Liver (tissue), 8 donors: ENCODE measurements at regions not wholly inside any gene's neighbourhood (a gene's known extent, or its start where the extent isn't known, plus 50 kb on each side); places are given as distances from the start of the nearest gene placed in this dataset.

Source experiments
- DNase-seq: peaks from one replicate; pipeline ENCODE4 v3.0.0-alpha.2; 2017; ENCODE audit warnings: low spot score
- H3K27ac ChIP-seq, 2 donors: one replicate each; pipeline ENCODE4 v1.7.0; 2013; ENCODE audit warnings: inconsistent platforms in 2 of 2, low read length in 2 of 2, control low read depth in 1 of 2, low read depth in 1 of 2, mild to moderate bottlenecking in 1 of 2
- H3K27me3 ChIP-seq, 4 donors: one replicate each; pipeline versions ENCODE4 v1.6.1 to v1.7.0; 2013; ENCODE audit warnings: low read length in 3 of 4, inconsistent platforms in 1 of 4, mild to moderate bottlenecking in 1 of 4, moderate library complexity in 1 of 4; ENCODE audit not compliant: control insufficient read depth in 4 of 4, insufficient read depth in 4 of 4
- H3K36me3 ChIP-seq, 4 donors: one replicate each; pipeline versions ENCODE4 v1.6.1 to v1.7.0; 2013; ENCODE audit warnings: low read length in 3 of 4, mild to moderate bottlenecking in 3 of 4, low read depth in 1 of 4, moderate library complexity in 1 of 4; ENCODE audit not compliant: control insufficient read depth in 4 of 4, insufficient read depth in 3 of 4
- H3K4me1 ChIP-seq, 4 donors: one replicate each; pipeline versions ENCODE4 v1.6.1 to v1.7.0; 2013; ENCODE audit warnings: low read length in 3 of 4, mild to moderate bottlenecking in 3 of 4, moderate library complexity in 1 of 4; ENCODE audit not compliant: control insufficient read depth in 4 of 4, insufficient read depth in 4 of 4
- H3K4me3 ChIP-seq, 3 donors: one replicate each; pipeline versions ENCODE4 v1.6.1 to v1.7.0; 2013; ENCODE audit warnings: low read length in 3 of 3, control low read depth in 1 of 3, low read depth in 1 of 3, mild to moderate bottlenecking in 1 of 3
- H3K9ac ChIP-seq, 2 donors: one replicate each; pipeline ENCODE4 v1.7.0; 2013; ENCODE audit warnings: low read length in 2 of 2, mild to moderate bottlenecking in 2 of 2, moderate library complexity in 2 of 2, control low read depth in 1 of 2, low read depth in 1 of 2
- H3K9me3 ChIP-seq, 4 donors: one replicate each; pipeline versions ENCODE4 v1.6.1 to v1.7.0; 2013; ENCODE audit warnings: low read length in 3 of 4; ENCODE audit not compliant: control insufficient read depth in 4 of 4
- FOXA2 ChIP-seq: IDR thresholded peaks from 2 replicates; pipeline ENCODE4 v1.6.1; 2016; ENCODE audit warnings: antibody characterized with exemption
- GABPA ChIP-seq, 2 donors: IDR thresholded peaks in 1 of 2; conservative IDR thresholded peaks in 1 of 2; 2 replicates each; pipeline ENCODE4 v1.6.1; 2016; ENCODE audit warnings: antibody characterized with exemption in 2 of 2, mild to moderate bottlenecking in 1 of 2, moderate library complexity in 1 of 2
- HNF4A ChIP-seq, 2 donors: conservative IDR thresholded peaks; 2 replicates each; pipeline ENCODE4 v1.6.1; 2016; ENCODE audit warnings: antibody characterized with exemption in 2 of 2, mild to moderate bottlenecking in 2 of 2
- JUND ChIP-seq, 2 donors: IDR thresholded peaks; 2 replicates each; pipeline ENCODE4 v1.6.1; 2016; ENCODE audit warnings: antibody characterized with exemption in 2 of 2
- MAX ChIP-seq: IDR thresholded peaks from 2 replicates; pipeline ENCODE4 v1.6.1; 2016; ENCODE audit warnings: antibody characterized with exemption
- NR2F2 ChIP-seq: IDR thresholded peaks from 2 replicates; pipeline ENCODE4 v1.6.1; 2016; ENCODE audit warnings: antibody characterized with exemption
- RAD21 ChIP-seq, 2 donors: IDR thresholded peaks; 2 replicates each; pipeline ENCODE4 v1.6.1; 2016; ENCODE audit warnings: antibody characterized with exemption in 2 of 2, mild to moderate bottlenecking in 2 of 2
- REST ChIP-seq: IDR thresholded peaks from 2 replicates; pipeline ENCODE4 v1.6.1; 2016; ENCODE audit warnings: antibody characterized with exemption, mild to moderate bottlenecking
- RXRA ChIP-seq, 2 donors: IDR thresholded peaks; 2 replicates each; pipeline ENCODE4 v1.6.1; 2017 to 2018; ENCODE audit warnings: antibody characterized with exemption in 2 of 2, mild to moderate bottlenecking in 1 of 2
- SP1 ChIP-seq: IDR thresholded peaks from 2 replicates; pipeline ENCODE4 v1.6.1; 2018; ENCODE audit warnings: antibody characterized with exemption, mild to moderate bottlenecking
- YY1 ChIP-seq: IDR thresholded peaks from 2 replicates; pipeline ENCODE4 v1.6.1; 2016; ENCODE audit warnings: antibody characterized with exemption, mild to moderate bottlenecking
- ZBTB33 ChIP-seq: IDR thresholded peaks from 2 replicates; pipeline ENCODE4 v1.6.1; 2016; ENCODE audit warnings: antibody characterized with exemption
- WGBS: extraction: QIAGEN DNeasy Blood & Tissue Kit; methylation state at CpG from one replicate; pipeline ENCODE4 v1.1.7; 2013; 5-methylcytosine and 5-hydroxymethylcytosine counted together
- TF ChIP-seq, protein P1 (sequence below): fragments of 150-350 bp; IDR thresholded peaks from 2 replicates; pipeline ENCODE4 v1.5.1; 2017; ENCODE audit warnings: improper control_type of control experiment, low read depth, low read length; ENCODE audit not compliant: missing input control
- TF ChIP-seq, protein P2 (sequence below): IDR thresholded peaks from 2 replicates; pipeline ENCODE4 v1.6.1; 2016; ENCODE audit warnings: antibody characterized with exemption
- donor health status: healthy.
- donor health status: healthy.
- donor health status: healthy.
- donor health status: healthy.
- donor health status: healthy.

- DNase-seq: no peak
- Histone ChIP-seq H3K9me3 (no peaks in the 10 kb centered on the region), H3K9ac (no peak overlapping the region), H3K36me3 (no peaks in the 10 kb centered on the region), H3K4me3 (no peak overlapping the region), H3K27me3 (no peaks in the 10 kb centered on the region), H3K4me1 (peaks cover 0 to 1% (median 0%) of the 10 kb centered on the region in 4 donors), H3K27ac (no peak overlapping the region)
- TF ChIP-seq ZBTB33 (no peak), SP1 (no peak), YY1 (no peak), RXRA (IDR thresholded peaks at IDR 0.05) (no peak), NR2F2 (no peak), HNF4A (conservative IDR thresholded peaks at IDR 0.05) (no peak), RAD21 (IDR thresholded peaks at IDR 0.05) (no peak), MAX (no peak), FOXA2 (no peak), REST (no peak), GABPA (IDR thresholded peaks at IDR 0.05 in 1 of 2, conservative IDR thresholded peaks at IDR 0.05 in 1 of 2) (no peak), JUND (IDR thresholded peaks at IDR 0.05) (no peak)
- TF ChIP-seq, protein P1, sequence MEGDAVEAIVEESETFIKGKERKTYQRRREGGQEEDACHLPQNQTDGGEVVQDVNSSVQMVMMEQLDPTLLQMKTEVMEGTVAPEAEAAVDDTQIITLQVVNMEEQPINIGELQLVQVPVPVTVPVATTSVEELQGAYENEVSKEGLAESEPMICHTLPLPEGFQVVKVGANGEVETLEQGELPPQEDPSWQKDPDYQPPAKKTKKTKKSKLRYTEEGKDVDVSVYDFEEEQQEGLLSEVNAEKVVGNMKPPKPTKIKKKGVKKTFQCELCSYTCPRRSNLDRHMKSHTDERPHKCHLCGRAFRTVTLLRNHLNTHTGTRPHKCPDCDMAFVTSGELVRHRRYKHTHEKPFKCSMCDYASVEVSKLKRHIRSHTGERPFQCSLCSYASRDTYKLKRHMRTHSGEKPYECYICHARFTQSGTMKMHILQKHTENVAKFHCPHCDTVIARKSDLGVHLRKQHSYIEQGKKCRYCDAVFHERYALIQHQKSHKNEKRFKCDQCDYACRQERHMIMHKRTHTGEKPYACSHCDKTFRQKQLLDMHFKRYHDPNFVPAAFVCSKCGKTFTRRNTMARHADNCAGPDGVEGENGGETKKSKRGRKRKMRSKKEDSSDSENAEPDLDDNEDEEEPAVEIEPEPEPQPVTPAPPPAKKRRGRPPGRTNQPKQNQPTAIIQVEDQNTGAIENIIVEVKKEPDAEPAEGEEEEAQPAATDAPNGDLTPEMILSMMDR: no peak
- TF ChIP-seq, protein P2, sequence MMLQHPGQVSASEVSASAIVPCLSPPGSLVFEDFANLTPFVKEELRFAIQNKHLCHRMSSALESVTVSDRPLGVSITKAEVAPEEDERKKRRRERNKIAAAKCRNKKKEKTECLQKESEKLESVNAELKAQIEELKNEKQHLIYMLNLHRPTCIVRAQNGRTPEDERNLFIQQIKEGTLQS: no peak
- 98% methylated on average over 2 of the region's 2 CpGs for WGBS
Observed at GRCh38 chr2:83017366-83018090, 1441.6 kb downstream of the SUCLG1 start.
